ENCODE measurements at regions not wholly inside any gene's neighbourhood (a gene's known extent, or its start where the extent isn't known, plus 50 kb on each side); places are given as distances from the start of the nearest gene placed in this dataset.

DNA sequence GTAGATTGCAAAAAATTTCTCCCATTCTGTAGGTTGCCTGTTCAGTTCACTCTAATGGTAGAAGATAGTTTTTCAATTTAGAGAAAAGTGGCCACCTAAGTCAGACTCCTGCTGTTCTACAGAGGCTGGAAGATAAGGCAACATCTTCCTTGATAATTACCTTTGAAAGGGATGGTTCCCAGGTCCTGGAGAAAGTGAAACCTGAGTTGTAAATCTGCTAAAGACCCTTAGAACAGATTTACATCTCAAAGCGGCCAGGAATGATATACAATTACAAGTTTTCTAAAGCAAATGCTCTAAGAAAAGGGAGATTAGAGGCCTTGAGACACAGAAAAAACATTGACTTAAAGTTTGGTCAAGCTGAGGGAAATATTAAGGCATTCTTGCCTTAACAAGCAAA, 1350.2 kb upstream of the FAM98A start:
- TF ChIP-seq RFX5 (IDR thresholded peaks at IDR 0.05; ENCODE audit: low read length) = no peak
- no peak for TF ChIP-seq TAF1 (IDR thresholded peaks at IDR 0.05; ENCODE audit: borderline replicate concordance, low read depth, low read length)
- no peak for TF ChIP-seq MXI1 (IDR thresholded peaks at IDR 0.05; ENCODE audit: low read depth, low read length)
- no peak for TF ChIP-seq TEAD4 (IDR thresholded peaks at IDR 0.05; ENCODE audit: borderline replicate concordance, insufficient read depth)

DNA sequence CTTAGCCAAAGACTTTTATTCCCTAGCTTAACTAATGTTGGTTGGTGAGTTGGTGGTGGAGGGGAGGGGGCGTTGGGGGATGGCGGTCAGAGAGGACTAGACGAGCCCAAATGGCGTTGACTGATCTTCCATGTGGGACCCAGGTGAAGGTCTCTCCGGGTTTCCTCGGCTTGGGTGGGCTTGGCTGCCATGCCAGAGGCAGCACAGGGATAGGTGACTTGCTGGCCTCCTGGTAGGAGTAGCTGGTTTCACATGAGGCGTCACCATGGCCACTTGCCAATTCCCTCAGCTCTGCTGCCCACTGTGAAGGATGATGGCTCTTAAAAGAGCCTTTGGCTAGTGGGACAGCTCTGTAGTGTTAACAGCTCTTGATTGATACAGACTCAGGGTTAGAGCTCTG, 1337.0 kb upstream of the FAM98A start:
- Histone ChIP-seq H3K4me2 (no peak overlapping the region), H3K9me3 (no peaks in the 10 kb centered on the region), H3K79me2 (ENCODE audit: insufficient read depth) (no peaks in the 10 kb centered on the region), H3K9ac (no peak overlapping the region), H3F3A (replicated peaks; ENCODE audit: insufficient read depth) (no peaks in the 10 kb centered on the region), H3K27ac (ENCODE audit: low read depth in 2 of 2, low read length in 1 of 2) (no peak overlapping the region), H3K9me2 (no peaks in the 10 kb centered on the region), H4K20me1 (ENCODE audit: insufficient read depth) (no peaks in the 10 kb centered on the region), H3K27me3 (ENCODE audit: insufficient read depth) (no peaks in the 10 kb centered on the region), H3K36me3 (replicated peaks in 1 of 2; ENCODE audit: control insufficient read depth in 1 of 2, insufficient read depth in 2 of 2, low read length in 1 of 2) (no peaks in the 10 kb centered on the region), H3K4me3 (ENCODE audit: low read depth in 2 of 2, low read length in 1 of 2) (no peak overlapping the region), H2AFZ (ENCODE audit: low read depth) (no peak overlapping the region), H3K4me1 (ENCODE audit: control insufficient read depth in 1 of 2, insufficient read depth in 2 of 2, low read depth in 1 of 2, low read length in 1 of 2) (no peaks in the 10 kb centered on the region)
- no peak for TF ChIP-seq ELF1 (IDR thresholded peaks at IDR 0.05)
- TF ChIP-seq TCF12 (IDR thresholded peaks at IDR 0.05) = no peak
- no peak for TF ChIP-seq SIN3A (IDR thresholded peaks at IDR 0.05; ENCODE audit: borderline replicate concordance, low read depth, low read length)
- no peak for TF ChIP-seq POLR2AphosphoS5 (IDR thresholded peaks at IDR 0.05; ENCODE audit: low read depth, low read length)
- no peak for TF ChIP-seq FOXM1 (IDR thresholded peaks at IDR 0.05; ENCODE audit: low read depth)
- no peak for TF ChIP-seq FOSL2 (IDR thresholded peaks at IDR 0.05; ENCODE audit: borderline replicate concordance, low read depth)
- TF ChIP-seq, protein P1, sequence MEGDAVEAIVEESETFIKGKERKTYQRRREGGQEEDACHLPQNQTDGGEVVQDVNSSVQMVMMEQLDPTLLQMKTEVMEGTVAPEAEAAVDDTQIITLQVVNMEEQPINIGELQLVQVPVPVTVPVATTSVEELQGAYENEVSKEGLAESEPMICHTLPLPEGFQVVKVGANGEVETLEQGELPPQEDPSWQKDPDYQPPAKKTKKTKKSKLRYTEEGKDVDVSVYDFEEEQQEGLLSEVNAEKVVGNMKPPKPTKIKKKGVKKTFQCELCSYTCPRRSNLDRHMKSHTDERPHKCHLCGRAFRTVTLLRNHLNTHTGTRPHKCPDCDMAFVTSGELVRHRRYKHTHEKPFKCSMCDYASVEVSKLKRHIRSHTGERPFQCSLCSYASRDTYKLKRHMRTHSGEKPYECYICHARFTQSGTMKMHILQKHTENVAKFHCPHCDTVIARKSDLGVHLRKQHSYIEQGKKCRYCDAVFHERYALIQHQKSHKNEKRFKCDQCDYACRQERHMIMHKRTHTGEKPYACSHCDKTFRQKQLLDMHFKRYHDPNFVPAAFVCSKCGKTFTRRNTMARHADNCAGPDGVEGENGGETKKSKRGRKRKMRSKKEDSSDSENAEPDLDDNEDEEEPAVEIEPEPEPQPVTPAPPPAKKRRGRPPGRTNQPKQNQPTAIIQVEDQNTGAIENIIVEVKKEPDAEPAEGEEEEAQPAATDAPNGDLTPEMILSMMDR (IDR thresholded peaks at IDR 0.05) = no peak
- no peak for TF ChIP-seq MEF2A (IDR thresholded peaks at IDR 0.05; ENCODE audit: borderline replicate concordance, low read depth)
- ChIA-PET CTCF (no interaction called here), POLR2A (no interaction called here)
- no peak for DNase-seq
- WGBS (ENCODE audit: low lambda C conversion rate) = 28% methylated on average over 7 of the region's 7 CpGs

More for the DNA sequence above, 1350.2 kb upstream of the FAM98A start:
- no peak for DNase-seq
- Histone ChIP-seq H3K36me3 (replicated peaks in 1 of 2; ENCODE audit: control insufficient read depth in 1 of 2, insufficient read depth in 2 of 2, low read length in 1 of 2) (no peaks in the 10 kb centered on the region), H3K79me2 (ENCODE audit: insufficient read depth) (no peaks in the 10 kb centered on the region), H3K27me3 (ENCODE audit: insufficient read depth) (no peaks in the 10 kb centered on the region), H3F3A (replicated peaks; ENCODE audit: insufficient read depth) (no peaks in the 10 kb centered on the region), H3K9me3 (peaks cover 8% of the 10 kb centered on the region; the same call in 1 of the 2 replicates), H3K4me2 (no peak overlapping the region), H3K4me3 (ENCODE audit: low read depth in 2 of 2, low read length in 1 of 2) (no peak overlapping the region), H3K9ac (no peak overlapping the region), H4K20me1 (ENCODE audit: insufficient read depth) (no peaks in the 10 kb centered on the region), H3K27ac (ENCODE audit: low read depth in 2 of 2, low read length in 1 of 2) (no peak overlapping the region), H2AFZ (ENCODE audit: low read depth) (no peak overlapping the region), H3K4me1 (ENCODE audit: control insufficient read depth in 1 of 2, insufficient read depth in 2 of 2, low read depth in 1 of 2, low read length in 1 of 2) (no peaks in the 10 kb centered on the region), H3K9me2 (no peaks in the 10 kb centered on the region)
- CTCF ChIA-PET = no interaction called here
- 3% methylated on average over 1 of the region's 1 CpG for WGBS (ENCODE audit: low lambda C conversion rate)
- POLR2A ChIA-PET = no interaction called here

DNA sequence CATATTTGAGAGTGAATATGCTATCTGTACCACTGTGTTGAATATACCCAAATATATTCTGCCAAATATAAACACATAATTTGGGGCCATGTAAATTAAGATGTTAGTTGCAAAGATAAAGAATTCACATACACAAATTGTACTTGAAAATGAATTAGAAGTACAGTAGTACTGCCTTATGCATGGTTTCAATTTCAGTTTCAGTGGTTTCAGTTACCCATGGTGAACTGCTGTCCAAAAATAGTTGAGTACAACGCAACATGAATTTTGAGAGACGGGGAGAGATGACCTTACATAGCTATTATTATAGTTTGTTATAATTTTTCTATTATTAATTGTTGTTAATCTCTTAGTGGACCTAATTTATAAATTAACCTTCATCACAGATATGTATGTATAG, 1313.0 kb upstream of the FAM98A start:
- H3K9me3 ChIP-seq = no peaks in the 10 kb centered on the region
- no peaks in the 10 kb centered on the region for H3K36me3 ChIP-seq (replicated peaks in 1 of 2; ENCODE audit: control insufficient read depth in 1 of 2, insufficient read depth in 2 of 2, low read length in 1 of 2)
- 19% methylated on average over 2 of the region's 2 CpGs for WGBS (ENCODE audit: low lambda C conversion rate)
- POLR2A ChIA-PET = no interaction called here
- no peak overlapping the region for H3K27ac ChIP-seq (ENCODE audit: low read depth in 2 of 2, low read length in 1 of 2)
- H2AFZ ChIP-seq (ENCODE audit: low read depth) = no peak overlapping the region
- H3K79me2 ChIP-seq (ENCODE audit: insufficient read depth) = no peaks in the 10 kb centered on the region
- no peak overlapping the region for H3K4me3 ChIP-seq (ENCODE audit: low read depth in 2 of 2, low read length in 1 of 2)
- TF ChIP-seq, protein P1 (IDR thresholded peaks at IDR 0.05) = no peak
- TF ChIP-seq YY1 (IDR thresholded peaks at IDR 0.05; ENCODE audit: low read depth) (no peak), EZH2phosphoT487 (IDR thresholded peaks at IDR 0.05; ENCODE audit: borderline replicate concordance, low read depth) (no peak), SMC3 (IDR thresholded peaks at IDR 0.05; ENCODE audit: low read depth, low read length) (no peak), TAF1 (IDR thresholded peaks at IDR 0.05; ENCODE audit: borderline replicate concordance, low read depth, low read length) (no peak), GABPA (IDR thresholded peaks at IDR 0.05; ENCODE audit: low read depth) (no peak)
- TF ChIP-seq, protein P2, sequence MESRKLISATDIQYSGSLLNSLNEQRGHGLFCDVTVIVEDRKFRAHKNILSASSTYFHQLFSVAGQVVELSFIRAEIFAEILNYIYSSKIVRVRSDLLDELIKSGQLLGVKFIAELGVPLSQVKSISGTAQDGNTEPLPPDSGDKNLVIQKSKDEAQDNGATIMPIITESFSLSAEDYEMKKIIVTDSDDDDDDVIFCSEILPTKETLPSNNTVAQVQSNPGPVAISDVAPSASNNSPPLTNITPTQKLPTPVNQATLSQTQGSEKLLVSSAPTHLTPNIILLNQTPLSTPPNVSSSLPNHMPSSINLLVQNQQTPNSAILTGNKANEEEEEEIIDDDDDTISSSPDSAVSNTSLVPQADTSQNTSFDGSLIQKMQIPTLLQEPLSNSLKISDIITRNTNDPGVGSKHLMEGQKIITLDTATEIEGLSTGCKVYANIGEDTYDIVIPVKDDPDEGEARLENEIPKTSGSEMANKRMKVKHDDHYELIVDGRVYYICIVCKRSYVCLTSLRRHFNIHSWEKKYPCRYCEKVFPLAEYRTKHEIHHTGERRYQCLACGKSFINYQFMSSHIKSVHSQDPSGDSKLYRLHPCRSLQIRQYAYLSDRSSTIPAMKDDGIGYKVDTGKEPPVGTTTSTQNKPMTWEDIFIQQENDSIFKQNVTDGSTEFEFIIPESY (IDR thresholded peaks at IDR 0.05; ENCODE audit: borderline replicate concordance, low read depth) = no peak
- DNase-seq = no peak
- no peaks in the 10 kb centered on the region for H4K20me1 ChIP-seq (ENCODE audit: insufficient read depth)
- H3K9ac ChIP-seq = no peak overlapping the region
- H3F3A ChIP-seq (replicated peaks; ENCODE audit: insufficient read depth) = no peaks in the 10 kb centered on the region
- no peaks in the 10 kb centered on the region for H3K4me1 ChIP-seq (ENCODE audit: control insufficient read depth in 1 of 2, insufficient read depth in 2 of 2, low read depth in 1 of 2, low read length in 1 of 2)
- CTCF ChIA-PET = no interaction called here
- H3K9me2 ChIP-seq = no peaks in the 10 kb centered on the region
- H3K27me3 ChIP-seq (ENCODE audit: insufficient read depth) = no peaks in the 10 kb centered on the region
- no peak overlapping the region for H3K4me2 ChIP-seq

Measured in SK-N-SH (cell line).